HepG2 (cell line): ENCODE measurements at regions not wholly inside any gene's neighbourhood (a gene's known extent, or its start where the extent isn't known, plus 50 kb on each side); places are given as distances from the start of the nearest gene placed in this dataset.

Experiments
- CBX5 ChIP-seq: sonication (generic); formaldehyde crosslinking; IDR thresholded peaks from 2 replicates; pipeline ENCODE4 v1.4.0; 2020; ENCODE audit warnings: missing genetic modification reagents, borderline replicate concordance
- CTCF ChIP-seq: sonication (generic); formaldehyde crosslinking; IDR thresholded peaks from 2 replicates; pipeline ENCODE4 v1.5.0; 2020; ENCODE audit warnings: mild to moderate bottlenecking, missing genetic modification reagents, moderate library complexity
- MED13 ChIP-seq: sonication (generic); formaldehyde crosslinking; IDR thresholded peaks from 2 replicates; pipeline ENCODE4 v1.5.0; 2020; ENCODE audit warnings: missing genetic modification reagents
- SNAPC4 ChIP-seq: sonication (generic); formaldehyde crosslinking; IDR thresholded peaks from 2 replicates; pipeline ENCODE4 v1.4.0; 2020; ENCODE audit warnings: mild to moderate bottlenecking, missing genetic modification reagents

GRCh38 chr6:134451529-134451928 is 133.6 kb upstream of the SGK1 start:
- no peak for TF ChIP-seq MED13 (CRISPR knock-in tag)
- no peak for TF ChIP-seq CBX5 (CRISPR knock-in tag)
- no peak for TF ChIP-seq SNAPC4 (CRISPR knock-in tag)
- TF ChIP-seq CTCF, result peak; percentile 66
